ENCODE measurements at regions not wholly inside any gene's neighbourhood (a gene's known extent, or its start where the extent isn't known, plus 50 kb on each side); places are given as distances from the start of the nearest gene placed in this dataset.
"Not testable (repeated sequence)": the region's sequence is repeated elsewhere in the genome, so short reads cannot be mapped to it uniquely, and the experiment has no call there.

DNA sequence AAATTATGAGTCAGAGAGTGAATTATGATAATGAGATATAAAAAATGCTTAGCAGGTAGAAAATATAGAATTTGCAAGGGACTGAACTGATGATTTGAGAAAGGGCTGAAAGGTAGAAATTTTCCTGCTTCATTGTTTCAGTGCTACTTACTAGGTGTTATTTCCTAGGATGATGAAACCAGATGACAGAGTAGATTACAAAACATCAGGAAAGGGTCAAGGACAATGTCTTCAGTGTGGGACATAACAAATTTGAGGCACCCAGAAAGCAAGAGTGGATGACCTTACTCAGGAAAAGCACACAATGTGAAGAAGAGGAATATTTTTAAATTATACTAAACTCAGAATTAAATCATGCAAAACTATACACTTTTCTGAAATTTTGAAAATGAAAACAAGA lies 102.1 kb downstream of the SHCBP1 start:
- DNase-seq, result no peak

DNA sequence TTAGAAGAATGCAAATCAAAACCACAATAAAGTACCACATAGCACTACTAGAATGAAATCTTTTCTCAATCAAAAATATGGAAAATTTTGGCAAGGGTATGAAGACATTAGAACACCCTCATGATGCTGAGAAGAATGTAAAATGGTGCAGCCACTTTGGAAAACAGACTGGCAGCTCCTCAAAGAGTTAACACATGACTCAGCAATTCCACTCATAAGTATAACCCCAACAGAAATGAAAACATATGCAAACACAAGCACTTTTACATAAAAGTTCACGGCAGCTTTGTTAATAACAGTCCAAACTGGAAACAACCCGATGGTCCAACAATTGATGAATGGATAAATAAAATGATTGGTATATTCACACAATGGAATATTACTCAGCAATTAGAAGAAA lies 124.5 kb downstream of the SHCBP1 start:
- DNase-seq, result no peak

DNA sequence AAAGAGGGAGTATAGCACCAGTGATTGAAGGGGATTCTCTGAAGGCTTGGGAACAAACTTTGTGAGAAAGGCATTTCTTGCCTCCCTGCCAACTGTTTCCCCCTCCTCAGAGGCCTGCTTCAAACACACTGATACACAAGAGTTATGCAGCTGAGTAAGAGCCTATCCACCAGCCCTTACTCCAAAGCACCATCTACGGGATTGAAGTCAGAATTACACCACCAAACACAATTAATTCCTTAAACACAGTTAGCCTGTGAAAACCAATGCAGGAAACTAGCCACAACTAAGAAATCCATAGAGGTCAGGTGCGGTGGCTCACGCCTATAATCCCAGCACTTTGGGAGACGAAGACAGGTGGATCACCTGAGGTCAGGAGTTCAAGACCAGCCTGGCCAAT lies 138.3 kb downstream of the SHCBP1 start:
- no peak for DNase-seq

DNA sequence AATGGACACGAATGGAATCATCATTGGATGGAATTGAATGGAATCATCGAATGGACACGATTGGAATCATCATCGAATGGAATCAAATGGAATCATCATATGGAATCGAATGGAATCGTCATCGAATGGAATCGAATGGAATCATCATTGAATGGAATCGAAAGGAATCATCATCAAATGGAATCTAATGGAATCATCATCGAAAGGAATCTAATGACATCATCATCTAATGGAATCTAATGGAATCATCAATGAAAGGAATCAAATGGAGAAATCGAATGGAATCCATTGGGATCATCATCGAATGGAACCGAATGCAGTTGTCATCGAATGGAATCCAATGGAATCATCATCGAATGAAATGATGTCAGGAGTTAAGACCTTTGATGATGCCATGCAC lies 154.9 kb downstream of the SHCBP1 start:
- DNase-seq, result no peak

DNA sequence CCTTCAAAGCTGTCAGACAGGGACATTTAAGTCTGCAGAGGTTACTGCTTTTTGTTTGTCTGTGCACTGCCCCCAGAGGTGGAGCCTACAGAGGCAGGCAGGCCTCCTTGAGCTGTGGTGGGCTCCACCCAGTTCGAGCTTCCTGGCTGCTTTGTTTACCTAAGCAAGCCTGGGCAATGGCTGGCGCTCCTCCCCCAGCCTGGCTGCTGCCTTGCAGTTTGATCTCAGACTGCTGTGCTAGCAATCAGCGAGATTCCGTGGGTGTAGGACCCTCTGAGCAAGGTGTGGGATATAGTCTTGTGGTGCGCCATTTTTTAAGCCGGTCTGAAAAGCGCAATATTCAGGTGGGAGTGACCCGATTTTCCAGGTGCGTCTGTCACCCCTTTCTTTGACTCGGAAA lies 166.4 kb downstream of the SHCBP1 start:
- DNase-seq, result not testable (repeated sequence)

DNA sequence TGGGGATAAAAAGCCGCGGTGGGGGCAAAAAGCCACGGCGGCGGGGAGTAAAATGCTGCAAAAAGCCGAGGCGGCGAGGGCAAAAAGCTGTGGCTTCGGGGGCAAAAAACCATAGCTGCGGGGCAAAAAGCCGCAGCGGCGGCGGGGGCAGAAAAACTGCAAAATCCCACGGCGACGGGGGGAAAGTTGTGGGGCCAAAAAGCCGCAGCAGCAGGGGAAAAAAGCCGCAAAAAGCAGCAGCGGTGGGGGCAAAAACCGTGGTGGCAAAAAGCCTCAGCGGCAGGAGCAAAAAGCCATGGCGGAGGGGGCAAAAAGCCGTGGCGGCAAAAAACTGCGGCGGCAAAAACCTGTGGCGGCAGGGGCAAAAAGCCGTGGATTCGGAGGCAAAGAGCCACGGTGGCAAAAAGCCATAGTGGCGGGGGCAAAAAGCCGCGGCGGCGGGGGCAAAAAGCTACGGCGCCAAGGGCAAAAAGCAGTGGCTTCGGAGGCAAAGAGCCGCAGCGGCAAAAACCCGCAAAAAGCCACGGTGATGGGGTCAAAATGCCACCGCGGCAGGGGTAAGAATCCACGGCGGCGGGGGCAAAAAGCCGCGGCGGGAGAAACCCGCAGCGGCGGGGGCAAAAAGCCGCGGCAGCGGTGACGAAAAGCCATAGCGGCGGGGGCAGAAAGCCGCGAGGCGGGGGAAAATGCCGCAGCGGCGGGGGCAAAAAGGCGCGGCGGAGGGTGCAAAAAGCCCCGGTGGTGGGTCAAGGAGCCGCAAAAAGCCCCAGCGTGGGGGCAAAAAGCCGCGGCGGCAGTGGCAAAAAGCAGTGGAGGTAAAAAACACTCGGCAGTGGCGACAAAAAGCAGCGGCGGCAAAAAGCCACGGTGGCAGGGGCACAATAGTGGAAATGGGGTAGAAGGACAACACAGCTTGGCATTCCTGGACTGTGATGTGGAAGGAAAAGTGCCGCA lies 192.8 kb downstream of the SHCBP1 start:
- DNase-seq, result no peak

DNA sequence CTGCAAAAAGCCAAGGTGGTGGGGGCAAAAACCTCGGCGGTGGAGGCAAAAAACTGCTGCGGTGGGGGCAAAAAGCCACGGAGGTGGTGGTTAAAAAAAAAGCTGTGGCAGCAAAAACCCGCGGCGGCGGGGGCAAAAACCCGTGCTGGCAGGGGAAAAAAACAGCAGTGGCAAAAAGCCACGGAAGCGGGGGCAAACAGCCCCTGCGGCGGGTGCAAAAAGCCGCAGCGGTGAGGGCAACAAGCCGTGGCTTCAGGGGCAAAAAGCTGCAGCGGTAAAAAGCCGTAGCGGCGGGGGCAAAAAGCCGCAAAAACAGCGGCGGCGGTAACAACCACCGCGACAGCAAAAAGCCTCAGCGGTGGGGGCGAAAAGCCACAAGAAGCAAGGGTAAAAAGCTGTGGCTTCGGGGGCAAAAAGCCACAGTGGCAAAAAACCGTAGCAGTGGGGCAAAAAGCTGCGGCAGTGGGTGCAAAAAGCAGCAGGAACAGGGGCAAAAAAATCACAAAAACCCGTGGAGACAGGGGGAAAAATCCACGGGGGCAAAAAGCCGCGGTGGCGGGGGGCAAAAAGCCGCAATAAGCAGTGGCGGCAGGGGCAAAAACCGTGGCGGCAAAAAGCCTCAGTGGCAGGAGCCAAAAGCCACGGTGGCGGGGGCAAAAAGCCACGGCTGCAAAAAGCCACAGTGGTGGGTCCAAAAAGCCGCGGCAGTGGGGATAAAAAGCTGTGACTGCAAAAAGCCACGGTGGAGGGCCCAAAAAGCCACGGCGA lies 193.7 kb downstream of the SHCBP1 start:
- DNase-seq, result no peak

DNA sequence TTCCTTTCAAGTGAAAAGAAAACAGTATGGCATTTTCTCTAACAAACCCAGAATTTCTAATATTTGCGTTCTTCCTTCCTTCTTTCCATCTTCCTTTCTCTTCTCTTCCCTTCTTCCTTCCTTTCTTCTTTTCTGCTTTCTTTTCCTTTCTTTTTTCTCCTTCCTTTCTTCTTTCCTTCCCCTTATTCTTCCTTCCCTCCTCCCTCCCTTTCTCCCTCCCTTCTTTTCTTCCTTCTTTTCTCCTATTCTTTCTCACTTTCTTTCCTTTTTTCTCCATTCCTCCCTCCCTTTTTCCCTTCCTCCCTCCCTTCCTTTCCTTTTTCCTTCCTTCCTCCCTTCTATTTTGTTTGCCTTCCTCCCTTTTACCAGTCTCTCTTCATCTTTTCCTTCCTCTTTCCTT lies 194.8 kb downstream of the SHCBP1 start:
- no peak for DNase-seq

DNA sequence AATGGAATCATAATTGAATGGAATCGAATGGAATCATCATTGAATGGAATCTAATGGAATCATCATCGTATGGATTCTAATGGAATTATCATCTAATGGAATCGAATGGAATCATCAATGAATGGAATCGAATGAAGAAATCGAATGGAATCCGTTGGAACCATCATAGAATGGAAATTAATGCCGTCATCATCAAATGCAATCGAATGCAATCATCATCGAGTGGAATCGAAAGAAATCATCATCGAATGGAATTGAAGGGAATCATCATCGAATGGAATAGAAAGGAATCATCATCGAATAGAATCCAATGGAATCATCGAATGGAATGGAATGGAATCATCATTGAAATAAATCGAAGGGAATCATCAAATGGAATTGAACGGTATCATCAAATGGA lies 217.2 kb downstream of the SHCBP1 start:
- no peak for DNase-seq

DNA sequence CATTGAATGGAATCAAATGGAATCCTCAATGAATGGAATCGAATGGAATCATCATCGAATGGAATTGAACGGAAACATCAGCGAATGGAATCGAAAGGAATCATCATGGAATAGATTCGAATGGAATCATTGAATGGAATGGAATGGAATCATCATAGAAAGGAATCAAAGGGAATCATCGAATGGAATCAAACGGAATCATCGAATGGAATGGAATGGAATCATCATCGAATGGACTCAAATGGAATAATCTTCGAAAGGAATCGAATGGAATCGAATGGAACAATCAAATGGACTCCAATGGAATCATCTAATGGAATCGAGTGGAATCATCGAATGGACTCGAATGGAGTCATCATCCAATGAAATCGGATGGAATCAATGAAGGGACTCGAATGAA lies 222.6 kb downstream of the SHCBP1 start:
- DNase-seq, result peak; percentile 24

DNA sequence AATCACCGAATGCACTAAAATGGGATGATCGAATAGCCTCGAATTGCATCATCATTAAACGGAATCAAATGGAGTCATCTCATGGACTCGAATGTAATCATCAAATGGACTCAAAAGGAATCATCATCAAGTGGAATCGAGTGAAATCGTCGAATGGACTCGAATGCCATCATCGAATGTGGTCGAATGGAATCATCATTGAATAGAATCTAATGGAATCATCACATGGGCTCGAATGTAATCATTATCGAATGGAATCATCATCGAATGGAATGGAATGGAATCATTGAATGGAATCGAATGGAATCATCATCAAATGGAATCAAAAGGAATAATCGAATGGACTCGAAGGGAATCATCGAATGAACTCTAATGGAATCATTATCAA lies 224.3 kb downstream of the SHCBP1 start:
- peak; percentile 18 for DNase-seq

DNA sequence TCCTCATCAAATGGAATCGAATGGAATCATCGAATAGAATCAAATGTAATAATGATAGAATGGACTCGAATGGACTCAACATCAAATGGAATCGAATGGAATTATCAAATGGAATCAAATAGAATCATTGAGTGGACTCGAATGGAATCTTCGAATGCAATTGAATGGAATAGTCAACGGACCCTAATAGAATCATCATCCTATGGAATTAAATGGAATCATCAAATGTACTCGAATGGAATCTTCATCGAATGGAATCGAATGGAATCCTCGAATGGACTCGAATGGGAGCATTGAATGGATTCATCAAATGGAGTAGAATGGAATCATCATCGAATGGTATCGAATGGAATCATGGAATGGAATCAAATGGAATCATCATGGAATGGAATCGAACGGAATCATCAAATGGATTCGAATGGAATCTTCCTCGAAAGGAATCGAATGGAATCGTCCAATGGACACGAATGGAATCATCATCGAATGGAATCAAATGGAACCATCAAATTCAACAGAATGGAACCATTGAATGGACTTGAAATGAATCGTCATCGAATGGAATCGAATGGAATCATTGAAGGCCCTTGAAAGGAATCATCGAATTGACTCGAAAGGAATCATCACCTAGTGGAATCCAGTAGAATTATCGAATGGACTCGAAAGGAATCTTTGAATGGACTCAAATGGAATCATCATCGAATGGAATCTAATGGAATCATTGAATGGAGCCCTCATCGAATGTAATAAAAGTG lies 224.9 kb downstream of the SHCBP1 start:
- peak; percentile 32 for DNase-seq

DNA sequence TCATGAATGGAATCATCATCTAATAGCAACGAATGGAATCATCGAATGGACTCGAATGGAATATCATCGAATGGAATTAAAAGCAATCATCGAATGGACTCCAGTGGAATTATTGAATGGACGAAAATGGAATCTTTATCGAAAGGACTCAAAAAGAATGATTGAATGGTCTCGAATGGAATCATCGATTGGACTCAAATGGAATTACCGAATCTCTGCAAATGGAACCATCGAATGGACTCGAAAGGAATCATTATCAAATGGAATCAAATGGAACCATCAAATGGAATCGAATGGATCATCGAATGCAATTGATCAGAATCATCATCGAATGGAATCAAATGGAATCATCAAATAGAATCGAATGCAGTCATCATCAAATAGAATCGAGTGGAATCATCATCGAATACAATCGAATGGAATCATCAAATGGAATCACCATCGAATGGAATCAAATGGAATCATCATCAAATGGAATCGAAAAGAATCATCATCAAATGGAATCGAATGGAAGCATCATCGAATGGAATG lies 225.7 kb downstream of the SHCBP1 start:
- DNase-seq, result peak; percentile 27

DNA sequence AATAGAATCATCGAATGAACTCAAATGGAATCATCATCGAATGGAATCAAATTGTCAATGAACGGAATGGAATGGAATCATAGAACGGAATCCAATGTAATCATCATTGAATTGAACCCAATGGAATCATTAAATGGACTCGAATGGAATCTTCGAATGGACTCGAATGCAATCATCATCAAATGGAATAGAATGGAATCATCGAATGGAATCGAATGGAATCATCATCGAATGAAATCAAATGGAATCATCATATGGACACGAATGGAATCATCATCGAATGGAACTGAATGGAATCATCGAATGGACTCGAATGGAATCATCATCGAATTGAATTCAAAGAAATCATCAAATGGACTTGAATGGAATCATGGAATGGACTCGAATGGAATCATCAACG lies 226.2 kb downstream of the SHCBP1 start:
- DNase-seq, result not testable (repeated sequence)

DNA sequence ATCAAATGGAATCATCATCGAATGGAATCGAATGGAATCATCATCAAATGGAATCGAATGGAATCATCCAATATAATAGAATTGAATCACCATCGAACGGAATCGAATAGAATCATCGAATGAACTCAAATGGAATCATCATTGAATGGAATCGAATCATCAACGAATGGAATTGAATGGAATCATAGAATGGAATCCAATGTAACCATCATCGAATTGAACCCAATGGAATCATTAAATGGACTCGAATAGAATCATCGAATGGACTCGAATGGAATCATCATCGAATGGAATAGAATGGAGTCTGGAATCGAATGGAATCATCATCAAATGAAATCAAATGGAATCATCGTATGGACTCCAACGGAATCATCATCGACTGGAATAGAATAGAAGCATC lies 227.0 kb downstream of the SHCBP1 start:
- not testable (repeated sequence) for DNase-seq

DNA sequence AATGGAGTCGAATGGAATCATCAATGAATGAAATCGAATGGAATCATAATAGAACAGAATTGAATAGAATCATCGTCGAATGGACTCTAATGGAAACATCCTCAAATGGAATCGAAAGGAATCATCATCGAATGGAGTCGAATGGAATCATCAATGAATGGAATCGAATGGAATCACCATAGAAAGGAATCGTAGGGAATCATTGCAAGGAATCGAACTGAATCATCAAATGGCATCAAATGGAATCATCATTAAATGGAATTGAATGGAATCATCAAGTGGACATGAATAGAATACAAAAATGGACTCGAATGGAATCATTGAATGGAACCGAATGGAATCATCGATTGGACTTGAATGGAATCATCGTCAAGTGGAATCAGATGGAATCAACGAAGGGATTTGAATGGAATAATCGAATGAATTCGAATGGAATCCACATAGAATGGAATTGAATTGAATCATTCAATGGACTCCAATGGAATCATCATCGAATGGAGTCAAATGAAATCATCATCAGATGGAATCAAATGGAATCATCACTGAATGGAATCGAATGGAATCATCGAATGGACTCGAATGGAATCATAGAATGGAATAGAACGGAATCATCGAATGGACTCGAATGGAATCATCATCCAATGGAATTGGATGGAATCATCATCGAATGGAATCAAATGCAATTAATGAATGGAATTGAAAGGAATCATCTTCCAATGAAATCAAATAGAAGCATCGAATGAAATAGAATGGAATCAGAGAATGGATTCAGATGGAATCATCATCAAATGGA lies 228.1 kb downstream of the SHCBP1 start:
- peak; percentile 49 for DNase-seq

DNA sequence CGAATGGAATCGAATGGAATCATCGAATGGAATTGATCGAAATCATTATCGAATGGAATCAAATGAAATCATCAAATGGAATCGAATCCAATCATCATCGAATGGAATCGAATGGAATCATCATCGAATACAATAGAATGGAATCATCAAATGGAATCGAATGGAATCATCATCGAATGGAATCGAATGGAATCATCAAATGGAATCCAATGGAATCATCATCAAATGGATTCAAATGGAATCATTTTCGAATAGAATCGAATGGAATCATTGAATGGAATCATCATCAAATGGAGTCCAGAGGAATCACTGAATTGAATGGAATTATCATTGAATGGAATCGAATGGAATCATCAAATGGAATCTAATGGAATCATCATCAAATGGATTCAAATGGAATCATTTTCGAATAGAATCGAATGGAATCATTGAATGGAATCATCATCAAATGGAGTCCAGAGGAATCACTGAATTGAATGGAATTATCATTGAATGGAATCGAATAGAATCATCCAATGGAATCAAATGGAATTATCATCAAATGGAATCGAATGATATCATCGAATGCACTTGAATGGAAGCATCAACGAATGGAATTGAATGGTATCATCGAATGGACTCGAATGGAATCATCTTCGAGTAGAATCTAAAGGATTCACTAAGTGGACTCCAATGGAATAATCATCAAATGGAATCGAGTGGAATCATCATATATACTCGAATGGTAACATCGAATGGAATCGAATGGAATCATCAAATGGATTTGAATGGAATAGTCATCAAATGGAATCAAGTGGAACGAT lies 230.3 kb downstream of the SHCBP1 start:
- DNase-seq, result peak; percentile 73

DNA sequence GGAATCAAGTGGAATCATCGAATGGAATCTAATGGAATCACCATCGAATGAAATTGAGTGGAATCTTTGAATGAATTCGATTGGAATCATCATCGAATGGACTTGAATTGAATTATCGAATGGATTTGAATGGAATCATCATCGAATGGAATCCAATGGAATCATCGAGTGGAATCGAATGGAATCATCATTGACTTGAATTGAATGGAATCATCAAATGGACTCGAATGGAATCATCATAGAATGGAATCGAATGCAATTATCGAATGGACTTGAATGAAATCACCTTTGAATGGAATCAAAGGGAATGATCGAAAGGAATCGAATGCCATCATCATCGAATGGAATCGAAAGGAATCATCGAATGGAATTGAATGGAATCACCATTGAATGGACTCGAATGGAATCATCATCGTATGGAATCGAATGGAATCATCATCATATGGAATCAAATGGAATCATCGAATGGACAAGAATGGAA lies 231.6 kb downstream of the SHCBP1 start:
- peak; percentile 84 for DNase-seq

DNA sequence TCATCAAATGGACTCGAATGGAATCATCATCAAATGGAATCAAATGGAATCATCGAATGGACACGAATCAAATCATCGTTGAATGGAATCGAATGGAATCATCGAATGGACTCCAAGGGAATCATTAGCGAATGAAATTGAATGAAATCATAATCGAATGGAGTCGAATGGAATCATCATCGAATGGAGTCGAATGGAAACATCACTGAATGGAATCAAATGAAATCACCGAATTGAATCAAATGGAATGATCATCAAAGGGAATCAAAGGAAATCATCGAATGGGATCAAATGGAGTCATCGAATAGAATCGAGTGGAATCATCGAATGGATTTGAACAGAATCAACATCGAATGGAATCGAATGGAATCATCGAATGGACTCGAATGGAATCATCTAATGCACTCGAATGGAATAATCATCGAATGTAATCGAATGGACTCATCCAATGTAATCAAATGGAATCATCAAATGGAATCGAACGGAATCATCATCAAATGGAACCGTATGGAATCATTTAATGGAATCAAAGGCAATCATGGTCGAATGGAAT lies 232.2 kb downstream of the SHCBP1 start:
- not testable (repeated sequence) for DNase-seq

DNA sequence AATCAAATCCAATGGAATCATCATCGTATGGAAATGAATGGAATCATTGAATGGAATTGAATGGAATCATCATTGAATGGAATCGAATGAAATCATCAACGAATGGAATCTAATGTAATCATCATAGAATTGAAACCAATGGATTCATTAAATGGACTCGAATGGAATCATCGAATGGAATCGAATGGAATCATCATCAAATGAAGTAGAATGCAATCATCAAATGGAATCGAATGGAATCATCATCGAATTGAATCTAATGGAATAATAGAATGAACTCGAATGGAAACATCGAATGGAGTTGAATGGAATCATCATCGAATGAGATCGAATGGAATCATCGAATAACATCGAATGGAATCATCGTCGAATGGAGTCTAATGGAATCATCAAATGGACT lies 232.8 kb downstream of the SHCBP1 start:
- DNase-seq, result not testable (repeated sequence)

DNA sequence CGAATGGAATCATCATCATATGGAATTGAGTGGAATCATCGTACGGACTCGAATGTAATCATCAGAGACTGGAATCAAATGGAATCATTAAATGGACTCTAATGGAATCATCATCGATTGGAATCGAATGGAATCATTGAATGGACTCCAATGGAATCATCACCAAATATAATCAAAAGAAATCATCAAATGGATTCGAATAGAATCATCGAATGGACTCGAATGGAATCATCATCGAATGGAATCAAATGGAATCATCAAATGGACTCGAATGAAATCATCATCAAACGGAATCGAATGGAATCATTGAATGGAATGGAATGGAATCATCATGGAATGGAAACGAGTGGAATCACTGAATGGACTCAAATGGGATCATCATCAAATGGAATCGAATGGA lies 233.5 kb downstream of the SHCBP1 start:
- DNase-seq, result peak; percentile 84

Data from CD4-positive, alpha-beta T cell treated with Interleukin-21 for 1 hour (primary cell).